Nephron (organoid): ENCODE measurements at regions not wholly inside any gene's neighbourhood (a gene's known extent, or its start where the extent isn't known, plus 50 kb on each side); places are given as distances from the start of the nearest gene placed in this dataset.
A peak's percentile ranks its signal among the peaks of the same experiment; 100 is the strongest.

Experiments used
- H3K27ac Mint-ChIP-seq, 3 experiments: 2 replicates each; pipeline ENCODE4 v1.8.0; 2020; ENCODE audit warnings: mixed read lengths in 3 of 3, mild to moderate bottlenecking in 2 of 3, moderate library complexity in 1 of 3
- H3K27me3 Mint-ChIP-seq: 2 replicates; pipeline ENCODE4 v1.8.0; 2021; ENCODE audit warnings: low read depth, mild to moderate bottlenecking, moderate library complexity, mixed read lengths
- H3K36me3 Mint-ChIP-seq: 2 replicates; pipeline ENCODE4 v1.8.0; 2020; ENCODE audit warnings: low read depth, mixed read lengths
- H3K4me1 Mint-ChIP-seq: 2 replicates; pipeline ENCODE4 v1.8.0; 2020; ENCODE audit warnings: mixed read lengths
- H3K4me3 Mint-ChIP-seq, 3 experiments: 2 replicates each; pipeline ENCODE4 v1.8.0; 2020; ENCODE audit warnings: mild to moderate bottlenecking in 3 of 3, mixed read lengths in 3 of 3, moderate library complexity in 2 of 3
- H3K9me3 Mint-ChIP-seq: 2 replicates; pipeline ENCODE4 v1.8.0; 2020; ENCODE audit warnings: mixed read lengths
- CTCF ChIP-seq, 3 experiments: fragments of 200-600 bp; sonication (generic); IDR thresholded peaks; one replicate each; pipeline ENCODE4 v1.5.0; 2021; ENCODE audit warnings: antibody characterized with exemption in 3 of 3; ENCODE audit not compliant: unreplicated experiment in 3 of 3

- Mint-ChIP-seq H3K4me3 (no peak overlapping the region), H3K4me1 (peaks cover 70% of the 10 kb centered on the region), H3K9me3 (no peaks in the 10 kb centered on the region), H3K27ac (no peak overlapping the region), H3K36me3 (peaks cover 7% of the 10 kb centered on the region), H3K27me3 (no peaks in the 10 kb centered on the region)
- no peak for TF ChIP-seq CTCF (IDR thresholded peaks at IDR 0.05; ENCODE audit: unreplicated experiment in 3 of 3)
Observed at GRCh38 chr1:39146681-39147080, 57.8 kb upstream of the MACF1 start.

GRCh38 chr1:39147099-39148025, 57.1 kb upstream of the MACF1 start:
- no peak for TF ChIP-seq CTCF (IDR thresholded peaks at IDR 0.05; ENCODE audit: unreplicated experiment in 3 of 3)
- Mint-ChIP-seq H3K4me3 (no peak overlapping the region), H3K27ac (peak overlapping the region; percentile 4 to 48 (median 12)), H3K27me3 (no peaks in the 10 kb centered on the region), H3K9me3 (no peaks in the 10 kb centered on the region), H3K4me1 (peaks cover 68% of the 10 kb centered on the region), H3K36me3 (peaks cover 7% of the 10 kb centered on the region)

- Mint-ChIP-seq H3K4me1 (peaks cover 71% of the 10 kb centered on the region), H3K36me3 (peaks cover 7% of the 10 kb centered on the region), H3K9me3 (no peaks in the 10 kb centered on the region), H3K27ac (peak overlapping the region in 2 of 3 experiments; percentile 23 to 80), H3K27me3 (no peaks in the 10 kb centered on the region), H3K4me3 (no peak overlapping the region)
- TF ChIP-seq CTCF (IDR thresholded peaks at IDR 0.05; ENCODE audit: unreplicated experiment in 3 of 3): no peak
Observed at GRCh38 chr1:39148942-39149341, 55.6 kb upstream of the MACF1 start.

- no peaks in the 10 kb centered on the region for H3K9me3 Mint-ChIP-seq
- H3K27me3 Mint-ChIP-seq: no peaks in the 10 kb centered on the region
- H3K4me3 Mint-ChIP-seq: no peak overlapping the region
- H3K27ac Mint-ChIP-seq: peak overlapping the region; percentile 5 to 27 (median 16)
- TF ChIP-seq CTCF (IDR thresholded peaks at IDR 0.05; ENCODE audit: unreplicated experiment in 3 of 3): no peak
- peaks cover 11% of the 10 kb centered on the region for H3K36me3 Mint-ChIP-seq
- H3K4me1 Mint-ChIP-seq: peaks cover 75% of the 10 kb centered on the region
Observed at GRCh38 chr1:39149509-39149908, 55.0 kb upstream of the MACF1 start.

- no peak for TF ChIP-seq CTCF (IDR thresholded peaks at IDR 0.05; ENCODE audit: unreplicated experiment in 3 of 3)
- Mint-ChIP-seq H3K4me1 (peaks cover 72% of the 10 kb centered on the region), H3K9me3 (no peaks in the 10 kb centered on the region), H3K36me3 (peaks cover 20% of the 10 kb centered on the region), H3K27ac (peak overlapping the region; percentile 3 to 26 (median 16)), H3K27me3 (no peaks in the 10 kb centered on the region), H3K4me3 (no peak overlapping the region)
Observed at GRCh38 chr1:39150779-39151178, 53.7 kb upstream of the MACF1 start.

- Mint-ChIP-seq H3K27ac (peak overlapping the region; percentile 3 to 43 (median 40)), H3K9me3 (no peaks in the 10 kb centered on the region), H3K4me3 (no peak overlapping the region), H3K4me1 (peaks cover 70% of the 10 kb centered on the region), H3K27me3 (no peaks in the 10 kb centered on the region), H3K36me3 (peaks cover 20% of the 10 kb centered on the region)
- TF ChIP-seq CTCF (IDR thresholded peaks at IDR 0.05; ENCODE audit: unreplicated experiment in 3 of 3): no peak
Observed at GRCh38 chr1:39151267-39151666, 53.2 kb upstream of the MACF1 start.
